SJSA1 (cell line): ENCODE measurements at regions not wholly inside any gene's neighbourhood (a gene's known extent, or its start where the extent isn't known, plus 50 kb on each side); places are given as distances from the start of the nearest gene placed in this dataset.

Source experiments
- DNase-seq, 2 experiments: peaks; one replicate each; pipeline ENCODE4 v3.0.0-alpha.2; 2015 to 2020; ENCODE audit warnings: low spot score in 2 of 2, low read depth in 1 of 2
- H3K27ac ChIP-seq: fragments of 250-450 bp; sonication (Bioruptor Pico); 2 replicates; pipeline ENCODE4 v1.5.1; 2020; ENCODE audit warnings: mild to moderate bottlenecking, moderate library complexity
- H3K27me3 ChIP-seq: fragments of 250-450 bp; sonication (Bioruptor Pico); replicated peaks from 2 replicates; pipeline ENCODE4 v1.5.1; 2020; ENCODE audit warnings: mild to moderate bottlenecking, moderate library complexity
- H3K36me3 ChIP-seq: fragments of 250-450 bp; sonication (Bioruptor Pico); 2 replicates; pipeline ENCODE4 v1.5.1; 2020; ENCODE audit warnings: mild to moderate bottlenecking
- H3K4me1 ChIP-seq: fragments of 250-450 bp; sonication (Bioruptor Pico); replicated peaks from 2 replicates; pipeline ENCODE4 v1.6.1; 2021; ENCODE audit warnings: mild to moderate bottlenecking
- H3K4me3 ChIP-seq: fragments of 250-450 bp; sonication (Bioruptor Pico); 2 replicates; pipeline ENCODE4 v1.5.1; 2020; ENCODE audit warnings: mild to moderate bottlenecking
- H3K9me3 ChIP-seq: fragments of 250-450 bp; sonication (Bioruptor Pico); replicated peaks from 2 replicates; pipeline ENCODE4 v1.5.1; 2020; ENCODE audit warnings: mild to moderate bottlenecking

- H3K4me3 ChIP-seq = no peak overlapping the region
- no peak for DNase-seq
- no peaks in the 10 kb centered on the region for H3K9me3 ChIP-seq
- no peaks in the 10 kb centered on the region for H3K4me1 ChIP-seq
- no peaks in the 10 kb centered on the region for H3K36me3 ChIP-seq
- H3K27ac ChIP-seq = no peak overlapping the region
- H3K27me3 ChIP-seq = no peaks in the 10 kb centered on the region
Observed at GRCh38 chr6:128759901-128760300, 123.0 kb upstream of the LAMA2 start.

DNA sequence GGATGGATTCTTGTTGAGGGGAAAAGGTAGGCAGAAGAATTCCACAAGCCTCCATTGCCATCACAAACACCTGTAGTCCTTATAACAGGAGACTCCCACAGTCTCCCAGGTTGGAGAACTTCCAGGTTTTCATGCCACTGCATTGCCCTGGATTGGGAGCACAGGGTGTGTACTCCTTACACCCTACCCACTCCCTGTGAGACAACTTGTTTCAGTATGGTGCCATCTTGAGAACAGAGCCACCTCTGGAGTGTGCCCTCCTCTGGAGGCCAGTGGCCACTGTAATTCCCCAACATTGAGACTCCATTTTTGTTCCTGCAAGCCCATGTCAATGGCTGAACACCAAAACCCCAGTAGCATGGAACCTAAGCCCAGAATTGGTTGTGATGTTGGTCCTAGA lies 123.5 kb upstream of the LAMA2 start:
- no peak overlapping the region for H3K4me3 ChIP-seq
- no peak for DNase-seq
- no peaks in the 10 kb centered on the region for H3K27me3 ChIP-seq
- H3K9me3 ChIP-seq = no peaks in the 10 kb centered on the region
- no peak overlapping the region for H3K27ac ChIP-seq
- H3K36me3 ChIP-seq = no peaks in the 10 kb centered on the region
- no peaks in the 10 kb centered on the region for H3K4me1 ChIP-seq

DNA sequence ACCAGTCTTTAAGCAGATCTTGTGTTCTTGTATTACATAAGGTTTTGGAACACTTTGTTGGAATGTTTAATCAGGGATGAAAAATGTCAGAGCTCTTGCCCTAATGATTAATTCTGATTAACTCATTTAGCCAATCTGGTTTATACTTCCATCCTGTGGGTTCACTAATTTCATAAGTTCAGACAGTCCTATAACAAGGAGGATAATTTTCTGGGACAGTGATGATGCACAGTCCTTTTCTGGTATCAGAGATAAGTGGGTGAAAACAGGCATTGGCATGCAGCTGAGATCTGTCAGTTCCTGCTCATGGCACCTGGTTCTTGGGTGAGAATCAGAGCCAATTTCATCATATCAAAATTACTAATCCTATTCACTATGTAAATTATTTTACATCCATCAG lies 125.0 kb upstream of the LAMA2 start:
- H3K4me3 ChIP-seq = no peak overlapping the region
- H3K36me3 ChIP-seq = no peaks in the 10 kb centered on the region
- no peak overlapping the region for H3K27ac ChIP-seq
- DNase-seq = no peak
- H3K9me3 ChIP-seq = no peaks in the 10 kb centered on the region
- no peaks in the 10 kb centered on the region for H3K27me3 ChIP-seq
- no peaks in the 10 kb centered on the region for H3K4me1 ChIP-seq

DNA sequence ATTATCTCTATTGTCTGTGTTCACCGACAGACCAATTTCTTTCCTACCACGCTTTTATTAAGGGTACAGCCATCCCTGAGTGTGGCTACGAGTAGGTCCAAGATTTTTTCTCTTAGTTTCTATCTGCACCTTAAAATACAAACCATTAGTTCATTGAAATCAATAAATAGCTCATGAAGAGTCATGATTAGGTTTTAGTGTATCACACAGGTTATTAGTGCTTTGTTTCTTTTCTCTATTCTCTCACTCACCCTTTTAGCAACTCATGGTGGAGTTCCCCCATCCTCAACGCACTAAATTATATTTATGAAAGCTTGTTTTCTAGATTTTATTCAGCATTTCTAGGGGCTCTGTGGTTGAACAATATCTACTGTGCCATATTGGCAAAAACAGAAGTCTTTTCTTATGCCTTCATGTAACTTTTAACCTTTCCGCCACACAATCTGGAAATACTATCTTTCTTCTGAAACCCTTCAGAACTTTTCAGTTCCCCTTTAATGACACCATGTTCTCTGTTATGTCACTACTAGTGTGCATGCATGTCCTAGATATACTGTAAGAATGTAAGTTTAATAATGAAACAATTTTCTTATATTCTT lies 128.2 kb upstream of the LAMA2 start:
- DNase-seq = no peak
- Histone ChIP-seq H3K36me3 (no peaks in the 10 kb centered on the region), H3K9me3 (no peaks in the 10 kb centered on the region), H3K4me1 (no peaks in the 10 kb centered on the region), H3K4me3 (no peak overlapping the region), H3K27me3 (no peaks in the 10 kb centered on the region), H3K27ac (no peak overlapping the region)

DNA sequence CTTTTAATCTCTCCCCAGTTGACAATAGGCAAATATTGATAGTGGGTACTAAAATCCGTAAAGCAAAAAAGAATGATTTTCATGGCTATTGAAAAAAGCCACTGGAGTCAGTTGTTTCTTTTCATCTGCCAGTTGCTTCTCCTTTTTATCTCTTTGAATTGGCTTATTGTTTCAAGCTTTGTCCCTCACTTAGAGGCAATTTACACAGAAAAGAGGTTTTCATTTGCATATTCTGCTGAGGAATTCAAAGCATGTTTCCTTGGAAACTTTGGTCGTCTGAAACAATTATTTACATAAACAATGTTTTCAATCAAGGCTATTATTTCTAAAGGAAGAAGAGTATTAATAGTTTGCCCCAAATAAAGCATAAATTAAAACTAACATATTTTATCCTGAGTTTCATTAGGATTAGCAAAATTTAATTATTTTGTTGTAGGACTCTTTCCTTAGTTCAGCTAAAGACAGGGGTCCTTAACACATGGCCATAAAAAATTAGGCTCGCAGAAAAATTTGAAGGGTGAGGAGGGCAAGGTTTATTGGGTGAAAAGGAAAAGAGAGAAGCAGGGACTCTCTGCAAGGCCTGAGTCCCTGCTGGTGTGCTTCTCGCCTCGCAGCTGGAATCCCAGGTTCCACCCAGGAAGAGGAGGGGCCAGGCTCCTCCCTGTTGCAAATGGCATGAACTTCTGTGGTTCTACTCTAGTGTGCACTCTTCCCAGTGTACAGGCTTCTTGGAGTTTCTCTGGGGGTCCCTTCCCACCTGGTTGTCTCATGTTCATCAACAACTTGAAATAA lies 138.8 kb upstream of the LAMA2 start:
- no peaks in the 10 kb centered on the region for H3K9me3 ChIP-seq
- H3K4me3 ChIP-seq = no peak overlapping the region
- H3K4me1 ChIP-seq = no peaks in the 10 kb centered on the region
- H3K27me3 ChIP-seq = no peaks in the 10 kb centered on the region
- no peaks in the 10 kb centered on the region for H3K36me3 ChIP-seq
- no peak for DNase-seq
- no peak overlapping the region for H3K27ac ChIP-seq

GRCh38 chr6:128742900-128743299 lies 140.0 kb upstream of the LAMA2 start:
- Histone ChIP-seq H3K4me3 (no peak overlapping the region), H3K27ac (no peak overlapping the region), H3K27me3 (no peaks in the 10 kb centered on the region), H3K36me3 (no peaks in the 10 kb centered on the region), H3K4me1 (no peaks in the 10 kb centered on the region), H3K9me3 (no peaks in the 10 kb centered on the region)
- DNase-seq = no peak

GRCh38 chr6:128740951-128741350 lies 142.0 kb upstream of the LAMA2 start:
- no peaks in the 10 kb centered on the region for H3K4me1 ChIP-seq
- DNase-seq = no peak
- no peaks in the 10 kb centered on the region for H3K36me3 ChIP-seq
- H3K4me3 ChIP-seq = no peak overlapping the region
- H3K27me3 ChIP-seq = no peaks in the 10 kb centered on the region
- H3K27ac ChIP-seq = no peak overlapping the region
- no peaks in the 10 kb centered on the region for H3K9me3 ChIP-seq

DNA sequence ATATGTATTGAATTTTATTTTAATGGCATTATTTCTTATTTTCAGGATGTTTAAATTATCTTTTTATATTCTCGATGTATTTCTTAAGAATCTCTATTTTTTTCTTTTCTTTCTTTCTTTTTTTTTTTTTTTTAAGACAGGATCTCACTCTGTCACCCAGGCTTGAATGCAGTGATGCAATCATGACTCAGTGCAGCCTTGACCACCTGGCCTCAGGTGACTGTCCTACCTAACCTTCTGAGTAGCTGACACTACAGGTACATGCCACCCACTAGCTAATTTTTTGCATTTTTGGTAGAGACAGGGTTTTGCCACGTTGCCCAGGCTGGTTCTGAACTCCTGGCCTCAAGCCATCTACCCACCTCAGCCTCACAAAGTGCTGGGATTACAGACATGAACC lies 143.8 kb upstream of the LAMA2 start:
- Histone ChIP-seq H3K27me3 (no peaks in the 10 kb centered on the region), H3K4me1 (no peaks in the 10 kb centered on the region), H3K27ac (no peak overlapping the region), H3K36me3 (no peaks in the 10 kb centered on the region), H3K4me3 (no peak overlapping the region), H3K9me3 (no peaks in the 10 kb centered on the region)
- DNase-seq = no peak

DNA sequence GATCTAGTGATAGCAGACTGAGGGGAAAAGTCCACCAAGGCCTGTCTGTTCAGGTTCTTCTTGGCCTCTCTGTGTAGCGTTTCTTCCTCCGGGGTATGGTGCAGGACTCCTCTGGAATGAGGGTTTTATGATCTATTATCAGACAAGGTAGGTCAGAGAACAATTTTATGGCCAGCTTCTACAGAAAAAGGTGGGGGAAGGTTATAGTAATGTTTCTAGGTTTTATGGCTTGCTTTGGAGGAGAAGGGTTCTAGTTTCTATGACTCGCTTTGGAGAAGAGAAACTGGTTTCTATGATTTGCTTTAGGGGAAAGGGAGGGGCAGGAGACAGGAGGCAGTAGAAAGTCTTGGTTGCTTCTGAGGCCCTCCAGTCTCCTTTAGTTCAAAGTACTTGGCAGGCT lies 144.8 kb upstream of the LAMA2 start:
- Histone ChIP-seq H3K27me3 (no peaks in the 10 kb centered on the region), H3K4me1 (no peaks in the 10 kb centered on the region), H3K4me3 (no peak overlapping the region), H3K36me3 (no peaks in the 10 kb centered on the region), H3K9me3 (no peaks in the 10 kb centered on the region), H3K27ac (no peak overlapping the region)
- DNase-seq = no peak

DNA sequence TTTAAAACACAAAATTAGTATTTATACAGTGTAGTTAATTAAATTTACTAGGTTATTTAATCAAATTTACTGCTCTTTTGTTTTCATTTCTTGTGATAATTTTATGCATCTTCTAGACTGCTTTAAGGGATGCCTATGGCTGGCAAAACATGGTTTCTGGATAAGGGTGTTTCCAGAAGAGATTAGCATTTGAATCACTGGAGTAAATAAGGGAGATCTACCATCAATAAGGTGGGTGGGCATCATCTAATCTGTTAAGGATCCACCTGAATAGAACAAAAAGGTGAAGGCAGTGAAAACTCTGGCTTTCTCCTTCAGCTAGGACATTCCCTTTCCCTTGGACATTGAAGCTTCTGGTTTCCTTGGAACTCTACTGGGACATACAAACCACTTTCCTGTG lies 146.2 kb upstream of the LAMA2 start:
- Histone ChIP-seq H3K4me3 (no peak overlapping the region), H3K4me1 (no peaks in the 10 kb centered on the region), H3K27me3 (no peaks in the 10 kb centered on the region), H3K27ac (no peak overlapping the region), H3K9me3 (no peaks in the 10 kb centered on the region), H3K36me3 (no peaks in the 10 kb centered on the region)
- DNase-seq = no peak

- no peaks in the 10 kb centered on the region for H3K4me1 ChIP-seq
- no peaks in the 10 kb centered on the region for H3K27me3 ChIP-seq
- no peaks in the 10 kb centered on the region for H3K9me3 ChIP-seq
- peak in 1 of 2 experiments; percentile 22 for DNase-seq
- H3K36me3 ChIP-seq = no peaks in the 10 kb centered on the region
- no peak overlapping the region for H3K4me3 ChIP-seq
- H3K27ac ChIP-seq = no peak overlapping the region
Observed at GRCh38 chr6:128731249-128732165, 151.4 kb upstream of the LAMA2 start.

DNA sequence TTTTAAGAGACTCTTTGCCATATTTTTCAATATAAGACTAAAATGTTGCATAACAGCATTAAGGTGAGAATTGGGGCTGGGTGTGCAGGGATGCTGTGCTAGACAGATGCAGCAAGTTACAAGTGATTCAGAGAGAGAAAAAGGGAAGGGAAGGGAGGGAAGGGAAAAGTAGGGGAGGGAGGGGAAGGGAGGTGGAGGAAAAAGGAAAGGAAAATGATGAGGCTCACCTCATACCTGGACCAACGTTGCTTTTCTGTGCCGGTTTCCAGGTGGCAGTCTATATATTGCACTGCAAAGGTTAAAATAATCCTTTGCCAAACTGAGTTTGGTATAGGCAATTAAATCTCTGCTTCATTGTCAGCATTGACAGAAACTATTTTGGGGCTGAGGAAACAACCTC lies 155.4 kb upstream of the LAMA2 start:
- Histone ChIP-seq H3K4me1 (no peaks in the 10 kb centered on the region), H3K36me3 (no peaks in the 10 kb centered on the region), H3K27ac (no peak overlapping the region), H3K9me3 (no peaks in the 10 kb centered on the region), H3K4me3 (no peak overlapping the region), H3K27me3 (no peaks in the 10 kb centered on the region)
- no peak for DNase-seq

DNA sequence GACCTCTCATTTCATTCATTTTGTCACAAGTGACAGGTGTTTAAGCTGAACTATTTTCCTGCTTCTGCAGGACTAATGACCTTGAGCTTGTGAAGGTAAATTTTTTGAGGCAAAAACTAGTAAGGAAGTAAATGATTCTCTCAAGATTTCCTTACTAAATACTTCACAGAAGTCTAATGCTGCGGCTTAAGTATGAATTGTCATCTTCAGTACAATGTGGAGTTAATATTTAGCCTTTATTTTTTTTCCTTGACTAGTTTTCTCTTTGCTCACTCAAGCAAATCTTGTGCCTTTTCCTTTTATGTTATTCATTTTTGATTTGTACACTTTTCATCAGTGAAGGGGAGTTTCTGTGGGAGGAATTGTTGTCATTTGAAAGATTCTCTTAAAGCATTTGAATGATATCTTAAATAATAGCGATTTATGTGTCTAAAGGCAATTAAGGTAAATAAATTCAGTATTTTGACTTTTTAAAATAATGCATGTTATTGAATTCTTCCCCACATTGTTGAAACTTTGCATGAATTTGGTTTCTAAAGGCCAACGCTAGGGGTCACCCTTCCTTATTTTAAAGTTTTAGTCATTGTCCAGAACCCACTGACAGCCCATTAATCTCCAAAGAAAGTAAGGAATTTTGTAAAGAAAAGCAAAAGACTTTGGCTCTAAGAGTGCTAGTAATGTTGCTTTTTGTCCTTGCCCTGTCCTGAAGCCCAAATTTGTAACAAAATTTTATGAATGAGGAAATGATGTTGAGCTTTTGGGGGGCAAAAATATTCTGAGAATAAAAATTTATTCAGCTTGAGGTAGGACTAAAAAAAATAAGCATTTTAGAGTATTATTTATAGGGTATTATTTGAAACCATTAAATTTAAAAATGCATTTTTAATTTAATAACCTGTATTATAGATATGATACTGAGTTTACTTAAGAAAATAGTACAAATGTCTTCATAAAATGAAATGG lies 157.4 kb upstream of the LAMA2 start:
- Histone ChIP-seq H3K27ac (no peak overlapping the region), H3K4me3 (no peak overlapping the region), H3K36me3 (no peaks in the 10 kb centered on the region), H3K9me3 (no peaks in the 10 kb centered on the region), H3K4me1 (no peaks in the 10 kb centered on the region), H3K27me3 (no peaks in the 10 kb centered on the region)
- peak; percentile 27 to 46 for DNase-seq
